GM21717 (cell line): ENCODE measurements at regions not wholly inside any gene's neighbourhood (a gene's known extent, or its start where the extent isn't known, plus 50 kb on each side); places are given as distances from the start of the nearest gene placed in this dataset.
"Not testable (repeated sequence)": the region's sequence is repeated elsewhere in the genome, so short reads cannot be mapped to it uniquely, and the experiment has no call there.

Experiments used
- ATAC-seq: cut with Tn5 transposase; IDR thresholded peaks from one replicate; pipeline ENCODE4 v1.9.1; 2021; ENCODE audit warnings: mild to moderate bottlenecking, moderate library complexity; ENCODE audit not compliant: unreplicated experiment

GRCh38 chr2:37722971-37723370 lies 51.5 kb upstream of the CDC42EP3 start:
- ATAC-seq = not testable (repeated sequence)

- ATAC-seq = no peak
These were observed 58.8 kb upstream of the CDC42EP3 start for GRCh38 chr2:37730037-37730818.

GRCh38 chr2:37732412-37732811 lies 61.0 kb upstream of the CDC42EP3 start:
- not testable (repeated sequence) for ATAC-seq

GRCh38 chr2:37733251-37733650 lies 61.8 kb upstream of the CDC42EP3 start:
- ATAC-seq = no peak

- not testable (repeated sequence) for ATAC-seq
These were observed 62.5 kb upstream of the CDC42EP3 start for GRCh38 chr2:37733955-37734354.

- not testable (repeated sequence) for ATAC-seq
These were observed 63.6 kb upstream of the CDC42EP3 start for GRCh38 chr2:37734891-37735523.

GRCh38 chr2:37735524-37735910 lies 64.1 kb upstream of the CDC42EP3 start:
- not testable (repeated sequence) for ATAC-seq

GRCh38 chr2:37737507-37737906 lies 66.1 kb upstream of the CDC42EP3 start:
- no peak for ATAC-seq

GRCh38 chr2:37738266-37738885 lies 66.9 kb upstream of the CDC42EP3 start:
- ATAC-seq = no peak

- ATAC-seq = no peak
These were observed 67.7 kb upstream of the CDC42EP3 start for GRCh38 chr2:37739153-37739552.

- ATAC-seq = no peak
These were observed 68.8 kb upstream of the CDC42EP3 start for GRCh38 chr2:37740164-37740739.

GRCh38 chr2:37742286-37742685 lies 70.8 kb upstream of the CDC42EP3 start:
- ATAC-seq = no peak

GRCh38 chr2:37744010-37744409 lies 72.6 kb upstream of the CDC42EP3 start:
- no peak for ATAC-seq

GRCh38 chr2:37744961-37745360 lies 73.5 kb upstream of the CDC42EP3 start:
- ATAC-seq = not testable (repeated sequence)

GRCh38 chr2:37746011-37746410 lies 74.6 kb upstream of the CDC42EP3 start:
- ATAC-seq = not testable (repeated sequence)

- no peak for ATAC-seq
These were observed 75.4 kb upstream of the CDC42EP3 start for GRCh38 chr2:37746883-37747282.

GRCh38 chr2:37748541-37748940 lies 77.1 kb upstream of the CDC42EP3 start:
- ATAC-seq = no peak

- ATAC-seq = not testable (repeated sequence)
These were observed 78.8 kb upstream of the CDC42EP3 start for GRCh38 chr2:37750286-37750685.

- no peak for ATAC-seq
These were observed 81.3 kb upstream of the CDC42EP3 start for GRCh38 chr2:37752766-37753165.

- ATAC-seq = no peak
These were observed 82.3 kb upstream of the CDC42EP3 start for GRCh38 chr2:37753758-37754157.

- not testable (repeated sequence) for ATAC-seq
These were observed 84.6 kb upstream of the CDC42EP3 start for GRCh38 chr2:37755961-37756559.
